ENCODE measurements at regions not wholly inside any gene's neighbourhood (a gene's known extent, or its start where the extent isn't known, plus 50 kb on each side); places are given as distances from the start of the nearest gene placed in this dataset.
"Not testable (repeated sequence)": the region's sequence is repeated elsewhere in the genome, so short reads cannot be mapped to it uniquely, and the experiment has no call there.

DNA sequence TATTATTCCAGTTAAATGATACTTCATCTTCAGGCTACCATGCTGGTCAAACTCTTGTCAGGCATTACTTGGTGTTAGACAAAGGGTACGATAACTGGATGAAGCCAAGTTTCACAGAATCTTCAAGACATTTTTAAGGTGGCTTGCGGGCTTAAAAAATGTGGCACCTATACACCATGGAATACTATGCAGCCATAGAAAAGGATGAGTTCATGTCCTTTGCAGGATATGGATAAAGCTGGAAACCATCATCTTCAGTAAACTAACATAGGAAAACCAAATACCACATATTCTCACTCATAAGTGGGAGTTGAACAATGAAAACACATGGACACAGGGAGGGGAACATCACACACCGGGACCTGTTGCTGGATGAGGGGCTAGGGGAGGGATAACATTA lies 331.2 kb upstream of the RUNX1 start:
- not testable (repeated sequence) for DNase-seq

DNA sequence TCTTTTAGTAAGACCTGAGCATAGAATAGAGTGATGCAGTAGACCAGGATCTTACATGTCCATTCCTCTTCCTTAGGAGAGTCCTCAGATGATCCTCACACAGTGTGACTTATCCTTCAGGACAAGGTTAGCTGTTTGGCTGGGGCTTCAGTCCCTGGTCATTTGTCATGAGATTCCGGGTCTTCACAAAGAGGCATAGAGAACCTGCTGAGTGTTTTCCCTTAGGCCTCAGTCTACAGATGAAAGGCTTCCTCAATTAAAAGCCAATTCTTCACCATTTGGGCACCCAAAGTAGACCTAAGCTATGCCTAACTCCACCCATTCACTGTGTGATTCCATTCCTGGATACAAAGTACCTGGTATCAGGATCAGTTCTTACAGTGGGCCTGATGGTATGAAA lies 329.8 kb upstream of the RUNX1 start:
- DNase-seq, result no peak

DNA sequence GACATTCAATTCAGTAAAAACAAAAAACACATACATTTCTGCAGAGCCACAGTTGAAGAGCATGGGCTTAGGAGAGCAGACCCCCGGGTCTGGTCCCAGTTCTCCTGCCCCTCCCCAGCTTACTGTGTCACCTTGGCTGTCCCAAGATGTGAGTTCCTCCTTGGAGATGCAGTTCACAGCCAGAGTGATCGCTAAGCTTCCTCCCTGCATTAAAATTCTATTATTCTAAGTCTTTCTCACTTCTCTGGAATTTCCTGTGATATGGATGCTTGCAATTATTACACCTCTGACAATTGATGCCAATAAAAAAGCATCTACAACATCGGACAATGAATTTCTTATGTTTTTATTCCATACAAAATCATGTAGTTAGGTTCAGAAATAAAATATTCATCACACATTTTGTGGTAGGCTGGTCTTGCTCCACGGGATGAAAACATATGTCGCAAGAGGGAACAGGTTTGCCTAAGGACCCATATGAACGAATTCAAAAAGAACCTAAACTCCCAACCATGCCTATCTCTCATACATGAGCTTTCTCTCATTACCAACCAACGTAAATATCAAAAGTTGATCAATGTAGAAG lies 328.5 kb upstream of the RUNX1 start:
- DNase-seq, result no peak

DNA sequence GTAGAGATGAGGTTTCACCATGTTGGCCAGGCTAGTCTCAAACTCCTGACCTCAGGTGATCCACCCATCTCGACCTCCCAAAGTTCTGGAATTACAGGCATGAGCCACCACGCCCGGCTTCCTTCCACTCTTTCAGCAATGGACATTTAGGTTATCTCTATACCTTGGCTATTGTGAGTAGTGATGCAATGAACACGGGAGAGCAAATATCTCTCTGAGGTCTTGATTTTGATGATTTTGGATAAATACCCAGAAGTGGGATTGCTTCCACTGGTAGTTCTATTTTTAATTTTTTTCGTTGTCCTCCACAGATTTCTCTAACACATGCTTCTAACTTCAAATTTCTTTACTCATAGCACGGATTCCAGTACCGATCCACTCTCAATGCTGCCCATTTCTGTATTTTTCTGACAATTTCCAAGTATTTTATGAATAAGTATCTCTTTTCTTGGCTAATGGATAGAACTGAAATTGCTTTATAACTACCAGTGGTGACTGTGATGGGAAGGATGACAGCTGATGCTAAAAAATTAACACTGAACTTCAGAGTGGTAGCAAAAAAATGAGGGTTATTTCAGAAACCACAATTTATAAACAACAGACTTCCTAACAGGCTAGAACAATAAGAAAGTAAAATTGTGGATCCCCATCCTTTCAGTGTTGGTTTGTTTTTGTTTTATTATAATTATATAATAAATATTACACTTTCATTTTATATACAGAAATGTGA lies 327.5 kb upstream of the RUNX1 start:
- DNase-seq, result no peak

DNA sequence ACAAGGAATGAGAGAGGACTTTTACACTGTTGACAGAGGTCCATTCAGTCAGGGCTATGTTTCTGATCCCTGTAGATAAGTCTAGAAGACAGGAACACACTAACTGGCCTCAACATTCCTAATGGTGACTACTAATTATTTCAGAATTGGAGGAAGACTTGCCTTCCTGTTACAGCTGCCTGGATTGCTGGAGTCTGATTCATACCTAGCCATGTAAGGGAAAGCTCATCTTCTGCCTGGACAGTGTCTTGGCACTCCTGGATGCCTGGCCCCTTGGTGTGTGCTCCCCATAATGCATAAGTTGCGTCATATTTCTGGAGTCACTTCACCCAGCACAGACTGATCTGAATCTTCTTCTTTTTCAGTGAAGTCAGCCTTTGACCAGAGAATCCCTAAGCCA lies 326.0 kb upstream of the RUNX1 start:
- no peak for DNase-seq

DNA sequence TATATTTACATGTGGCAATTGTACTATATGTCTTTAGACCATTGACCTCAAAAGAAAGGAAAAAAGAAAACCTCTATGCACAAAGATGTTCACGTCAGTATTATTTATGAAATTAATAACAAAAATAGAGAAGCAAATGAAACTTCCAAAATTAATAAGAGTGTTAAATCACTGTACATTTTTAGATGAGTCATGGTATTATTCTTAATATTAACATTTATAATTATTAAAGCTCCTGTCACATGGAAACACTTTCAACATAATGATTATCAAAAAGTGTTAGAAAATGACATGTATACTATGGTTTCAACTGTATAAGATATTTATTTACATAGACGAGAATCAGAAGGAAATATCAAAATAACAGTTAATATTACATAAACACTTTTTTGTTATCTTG lies 324.9 kb upstream of the RUNX1 start:
- no peak for DNase-seq

DNA sequence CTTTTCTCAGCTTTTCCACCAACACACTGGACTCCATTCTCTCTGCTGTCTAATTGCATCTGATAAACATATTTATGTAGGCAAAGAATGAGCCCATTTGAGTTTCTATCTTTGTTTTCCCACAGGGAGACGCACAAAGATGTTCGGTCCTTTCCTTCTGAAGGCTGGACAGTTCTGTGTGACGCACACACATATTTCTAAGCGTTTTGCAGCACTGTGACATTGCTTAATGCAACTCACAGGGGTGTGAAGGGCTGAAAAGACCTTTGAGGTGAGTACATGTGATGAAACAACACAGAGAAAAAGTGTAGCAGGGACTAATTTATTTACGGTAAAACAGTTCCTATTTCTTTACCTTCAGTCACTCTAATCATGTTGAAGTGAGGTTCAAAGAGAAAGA lies 323.1 kb upstream of the RUNX1 start:
- DNase-seq, result no peak

DNA sequence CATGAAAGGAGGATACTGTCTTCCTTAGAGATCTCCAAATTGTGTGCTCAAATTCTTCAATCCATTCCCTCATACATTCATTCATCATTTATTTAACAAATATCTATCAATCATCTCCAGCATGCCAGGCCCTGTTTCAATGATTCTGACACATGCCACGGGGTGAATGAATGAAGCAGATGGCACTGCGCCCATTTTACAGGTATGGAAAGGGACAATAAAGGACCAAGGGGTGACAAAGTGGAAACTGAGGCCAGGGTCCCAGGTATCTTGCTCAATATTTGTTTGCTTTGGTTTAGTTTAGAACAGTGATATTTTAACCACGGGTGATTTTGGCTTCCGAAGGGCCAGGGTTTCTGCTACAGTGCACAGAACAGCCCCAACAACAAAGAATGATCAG lies 321.6 kb upstream of the RUNX1 start:
- DNase-seq, result no peak

DNA sequence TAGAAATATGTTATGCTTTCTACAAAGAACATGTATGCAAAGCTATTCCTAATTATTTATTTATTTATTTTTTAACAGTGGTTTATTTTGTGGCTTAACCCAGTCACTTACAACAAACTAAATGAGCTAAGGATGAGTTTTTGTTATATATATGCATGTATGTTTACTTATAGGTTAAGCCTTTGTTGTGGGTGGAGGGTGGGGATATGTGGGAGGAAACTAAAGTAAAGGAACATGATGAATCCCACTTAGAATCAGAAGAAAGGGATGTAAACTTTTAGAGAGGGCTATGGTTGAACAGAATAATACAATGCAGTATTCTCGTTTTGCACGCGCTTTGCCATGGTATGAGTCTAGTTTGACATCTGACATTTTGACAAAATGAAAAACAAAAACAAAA lies 321.0 kb upstream of the RUNX1 start:
- no peak for DNase-seq

DNA sequence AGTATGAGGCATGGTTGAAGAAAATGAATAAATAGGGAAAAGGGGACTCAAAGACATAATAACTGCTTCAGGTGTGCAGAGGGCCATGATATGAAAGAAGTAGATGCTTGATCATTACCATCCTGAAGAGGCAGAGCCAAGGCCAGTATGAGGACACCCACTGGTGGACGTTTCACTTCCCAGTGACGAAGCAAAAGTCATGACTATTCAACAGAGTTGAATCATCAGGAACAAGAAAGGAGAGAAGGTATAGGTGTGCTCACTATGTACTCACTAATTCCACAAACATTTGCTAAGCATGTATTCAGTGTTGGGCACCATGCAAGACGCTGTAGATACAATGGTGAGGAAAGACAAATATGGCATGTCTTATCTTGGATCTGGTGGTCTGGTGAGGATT lies 319.2 kb upstream of the RUNX1 start:
- no peak for DNase-seq

DNA sequence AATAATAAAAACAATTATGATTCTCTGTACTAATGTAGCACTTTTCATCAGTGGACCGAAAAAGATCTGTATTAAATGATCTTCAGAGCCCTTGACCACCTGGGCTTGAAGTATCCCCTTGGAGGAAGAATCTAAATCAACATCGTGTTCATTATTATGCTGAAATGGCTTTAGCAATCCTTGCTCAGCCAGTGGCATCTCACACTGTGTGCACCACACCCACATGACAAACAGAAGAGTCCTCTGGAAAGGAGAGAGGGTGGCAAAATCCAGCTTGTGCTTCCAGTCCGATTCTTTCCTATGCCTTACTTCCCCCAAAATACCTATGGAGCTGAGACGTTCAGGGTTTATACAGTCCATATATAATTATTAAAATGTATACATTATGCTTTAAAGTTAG lies 318.5 kb upstream of the RUNX1 start:
- DNase-seq, result peak; percentile 90

DNA sequence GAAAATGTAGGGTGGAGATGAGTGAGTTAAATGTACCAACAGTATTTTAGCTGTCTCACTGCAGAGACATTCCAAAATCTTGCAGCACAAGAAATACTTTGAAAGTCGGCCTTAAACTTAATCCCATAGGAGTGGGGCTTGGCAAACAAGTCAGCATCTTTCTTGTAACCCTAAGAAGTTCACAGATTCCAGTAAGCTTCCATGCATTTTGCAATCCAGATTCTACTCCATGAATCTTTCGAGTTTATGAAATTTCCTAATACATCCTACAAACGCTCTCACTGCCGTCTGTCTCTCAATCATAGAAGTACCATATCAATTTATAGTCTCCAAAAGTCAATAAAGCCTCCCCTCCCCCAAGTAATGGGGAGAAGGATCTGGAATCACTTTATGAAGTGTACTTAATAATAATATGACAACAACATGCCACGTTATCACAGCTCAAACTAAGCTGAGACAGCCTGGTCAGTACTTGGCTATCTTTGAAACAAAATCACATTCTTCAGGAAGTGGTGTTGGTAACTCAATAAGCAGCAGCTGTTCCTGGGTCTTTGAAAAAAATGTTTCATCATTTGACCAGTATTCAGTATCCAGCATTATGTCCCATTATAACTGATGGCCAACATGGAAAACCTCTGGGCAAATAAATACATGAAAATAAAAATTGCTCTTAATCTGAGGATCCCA lies 317.4 kb upstream of the RUNX1 start:
- no peak for DNase-seq

DNA sequence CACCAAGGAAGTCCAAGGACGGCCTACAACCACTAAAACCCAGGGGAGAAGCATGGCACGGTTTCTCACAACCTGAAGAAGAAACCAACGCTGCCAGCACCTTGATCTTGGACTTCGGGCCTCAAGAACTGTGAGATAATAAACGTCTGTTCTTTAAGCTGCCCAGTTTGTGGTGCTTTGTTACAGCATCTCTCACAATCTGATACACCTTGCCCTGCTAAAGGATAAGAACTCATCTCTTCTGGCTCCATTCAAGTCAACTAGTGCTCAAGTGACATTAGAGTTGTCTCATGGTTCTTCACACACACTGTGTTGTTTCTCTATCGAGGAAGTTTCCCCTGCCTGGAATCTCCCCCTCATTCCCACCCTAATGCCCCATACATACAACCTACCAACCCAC lies 314.4 kb upstream of the RUNX1 start:
- DNase-seq, result no peak

DNA sequence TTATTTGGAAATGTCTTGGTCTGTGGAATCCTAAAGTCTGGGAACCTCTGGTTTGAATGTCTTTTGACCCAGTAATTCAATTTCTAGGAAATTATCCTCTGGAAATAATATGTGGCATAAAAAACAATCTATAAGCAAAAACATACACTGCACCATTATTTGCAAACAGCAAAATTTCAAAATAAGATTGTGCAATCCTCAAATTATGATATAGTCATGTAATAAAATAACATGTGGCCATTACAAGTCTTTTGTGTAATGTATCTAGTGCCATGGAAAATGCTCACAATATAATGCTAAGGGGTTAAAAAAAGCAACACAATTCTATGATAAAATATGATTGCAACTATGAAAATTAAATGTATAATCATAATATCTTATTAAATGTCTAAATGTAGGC lies 312.9 kb upstream of the RUNX1 start:
- DNase-seq, result no peak

DNA sequence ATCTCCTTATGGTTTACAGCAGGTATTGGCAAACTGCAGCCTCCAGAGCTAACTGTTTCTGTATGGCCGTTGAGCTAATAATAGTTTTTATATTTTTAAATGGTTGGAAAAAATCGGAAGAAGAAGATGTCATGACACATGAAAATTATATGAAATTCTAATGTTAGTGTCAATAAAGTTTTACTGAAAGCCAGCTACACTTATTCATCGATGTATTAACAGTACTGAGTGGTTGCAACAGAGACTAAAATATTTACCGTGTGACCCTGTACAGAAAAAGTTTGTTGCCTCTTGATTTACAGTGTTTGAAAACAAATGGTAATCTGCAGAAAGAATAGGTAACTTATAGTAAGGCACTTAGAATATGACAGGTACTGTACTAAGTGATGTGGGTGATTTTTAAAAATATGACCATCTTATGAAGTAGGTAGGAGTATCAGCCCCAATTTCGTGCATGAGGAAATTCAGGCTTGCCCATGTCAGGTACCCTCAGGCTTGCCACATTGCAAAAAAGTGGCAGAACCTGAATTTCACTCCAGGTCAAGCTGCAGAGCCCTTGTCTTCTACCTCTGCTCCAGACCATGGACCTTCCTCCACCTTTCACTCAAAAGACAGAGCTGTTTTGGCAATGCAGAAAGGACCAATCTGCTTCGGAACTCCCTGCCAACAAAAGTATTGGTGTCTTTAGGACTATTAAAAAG lies 311.9 kb upstream of the RUNX1 start:
- no peak for DNase-seq

DNA sequence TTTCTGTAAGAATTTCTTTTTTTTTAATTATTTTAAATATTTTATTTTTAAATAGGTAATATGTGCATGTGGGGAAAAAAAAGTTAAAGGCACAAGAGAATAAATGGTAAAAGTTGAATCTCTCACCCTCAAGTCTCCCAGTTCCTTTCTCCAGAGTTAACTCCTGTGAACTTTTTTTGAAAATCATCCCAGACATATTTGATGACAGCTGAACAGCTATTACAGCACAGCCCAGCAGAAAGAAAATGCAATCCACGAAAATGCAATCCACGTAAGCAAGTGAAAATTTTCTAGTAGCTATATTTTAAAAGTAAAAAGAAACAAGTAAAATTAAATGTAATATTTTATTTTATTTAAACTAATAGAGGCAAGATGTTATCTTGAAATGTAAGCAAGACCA lies 310.0 kb upstream of the RUNX1 start:
- DNase-seq, result no peak

DNA sequence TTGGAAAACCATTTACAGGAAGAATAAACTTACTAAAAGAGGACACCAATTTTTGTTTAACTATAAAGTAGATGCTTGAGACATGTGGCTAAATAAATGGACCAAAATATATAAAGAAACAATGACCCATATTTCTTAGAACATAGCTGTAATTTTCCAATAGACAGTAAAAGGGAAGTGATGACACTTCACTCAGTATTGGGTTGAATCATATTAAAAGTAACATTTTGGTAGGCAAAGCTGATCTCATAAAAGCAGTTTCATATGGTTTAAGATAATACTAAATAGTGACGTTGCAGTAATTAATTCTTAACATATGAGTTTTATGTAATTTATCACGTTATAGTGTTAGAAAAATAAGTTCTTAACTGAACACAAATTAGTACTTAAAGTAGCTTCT lies 308.9 kb upstream of the RUNX1 start:
- no peak for DNase-seq

DNA sequence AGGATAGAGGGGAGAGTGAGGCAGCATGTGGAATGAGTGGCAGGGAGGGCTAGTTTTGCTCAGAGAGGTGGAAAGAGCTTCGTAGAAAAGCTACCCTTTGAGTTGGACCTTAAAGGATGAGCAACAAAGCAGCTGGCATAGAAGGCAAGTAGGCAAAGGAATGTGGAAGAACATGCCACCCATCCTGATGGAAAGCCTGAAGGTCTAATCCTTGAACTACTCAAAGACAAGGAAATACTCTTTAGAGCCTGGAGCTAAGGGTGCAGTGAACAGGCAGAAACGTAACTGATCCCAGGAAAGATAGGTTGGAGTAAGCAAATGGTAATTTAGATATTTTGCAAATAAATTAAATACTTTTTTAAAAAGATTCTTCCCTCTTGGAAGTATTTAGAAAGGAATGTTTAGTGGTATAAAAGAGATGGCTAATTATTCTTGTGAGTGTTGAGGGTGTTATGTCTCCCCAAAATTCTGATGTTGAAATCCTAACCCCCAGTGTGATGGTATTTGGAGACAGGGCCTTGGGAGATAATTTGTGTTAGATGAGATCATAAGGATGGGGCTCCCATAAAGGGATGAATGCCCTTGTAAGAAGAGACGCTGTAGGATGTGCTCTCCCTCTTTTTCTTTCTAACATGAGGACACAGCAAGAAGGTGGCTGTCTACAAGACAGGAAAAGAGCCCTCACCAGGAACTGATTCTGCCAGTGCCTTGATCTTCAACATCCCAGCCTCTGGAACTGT lies 308.1 kb upstream of the RUNX1 start:
- DNase-seq, result no peak

DNA sequence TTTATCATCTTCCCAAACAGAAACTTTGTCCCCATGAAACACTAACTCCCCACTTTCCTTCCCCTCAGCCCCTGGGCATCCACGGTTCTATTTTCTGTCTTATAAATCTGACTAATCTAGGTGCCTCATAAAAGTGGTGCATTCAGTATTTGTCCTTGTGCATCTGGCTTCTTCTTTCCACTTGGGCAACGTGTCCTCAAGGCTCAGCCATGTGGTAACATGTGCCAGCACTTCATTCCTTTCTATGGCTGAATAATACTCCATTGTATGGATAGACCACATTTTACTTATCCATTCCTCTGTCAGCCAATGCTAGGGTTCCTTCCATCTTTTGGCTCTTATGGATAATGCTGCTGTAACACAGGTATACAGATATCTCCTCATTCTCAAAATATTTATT lies 305.0 kb upstream of the RUNX1 start:
- DNase-seq, result no peak

DNA sequence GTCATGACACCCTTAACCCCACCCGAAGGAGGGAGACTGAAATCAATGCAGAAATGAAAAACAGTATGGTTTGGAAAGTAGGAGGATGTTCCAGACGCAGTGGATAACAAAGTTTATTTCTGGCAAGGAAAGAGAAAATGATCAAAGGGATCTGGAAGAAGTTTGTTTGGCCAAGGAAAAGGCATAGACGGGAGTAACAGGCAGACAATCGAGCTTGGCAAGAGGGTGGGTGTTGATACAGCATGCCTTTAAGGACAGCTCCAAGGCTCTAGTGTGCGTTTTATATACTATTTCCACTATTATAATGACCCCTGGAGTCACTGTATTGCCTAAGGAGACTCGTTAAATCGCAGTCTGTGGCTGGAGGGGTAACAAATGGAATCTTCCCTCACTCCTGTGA lies 303.7 kb upstream of the RUNX1 start:
- no peak for DNase-seq

DNA sequence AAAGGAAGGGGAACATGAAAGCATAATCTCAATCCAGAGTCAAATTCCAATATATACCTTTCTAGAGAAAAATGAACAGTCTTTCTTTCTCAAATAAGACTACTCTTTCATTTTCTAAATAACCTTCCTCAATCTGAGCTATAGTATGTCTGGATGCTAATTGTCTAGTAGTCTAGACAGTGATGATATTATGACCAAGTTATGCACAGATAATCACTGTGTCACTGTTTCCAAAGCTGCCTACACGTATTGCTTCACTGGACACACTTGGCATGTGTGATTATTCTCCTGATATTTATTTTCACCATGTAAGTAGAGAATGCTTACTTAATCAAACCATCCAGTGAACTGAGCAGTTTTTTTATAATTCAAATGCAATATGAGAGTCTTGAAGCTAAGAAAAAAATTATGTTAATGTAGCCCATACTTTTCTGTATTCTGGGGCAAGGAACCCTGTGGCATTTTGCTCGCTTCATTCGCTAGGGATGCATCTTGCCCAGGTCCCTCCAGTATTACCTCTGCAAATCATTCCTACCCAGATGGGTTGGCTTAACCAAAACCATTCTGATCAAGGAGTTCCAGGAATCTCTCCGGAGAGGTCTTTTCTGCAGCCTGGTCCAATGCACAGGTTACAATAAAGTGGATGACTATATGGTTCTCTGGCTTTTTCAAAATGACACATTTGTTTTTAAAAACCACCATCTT lies 303.1 kb upstream of the RUNX1 start:
- no peak for DNase-seq

DNA sequence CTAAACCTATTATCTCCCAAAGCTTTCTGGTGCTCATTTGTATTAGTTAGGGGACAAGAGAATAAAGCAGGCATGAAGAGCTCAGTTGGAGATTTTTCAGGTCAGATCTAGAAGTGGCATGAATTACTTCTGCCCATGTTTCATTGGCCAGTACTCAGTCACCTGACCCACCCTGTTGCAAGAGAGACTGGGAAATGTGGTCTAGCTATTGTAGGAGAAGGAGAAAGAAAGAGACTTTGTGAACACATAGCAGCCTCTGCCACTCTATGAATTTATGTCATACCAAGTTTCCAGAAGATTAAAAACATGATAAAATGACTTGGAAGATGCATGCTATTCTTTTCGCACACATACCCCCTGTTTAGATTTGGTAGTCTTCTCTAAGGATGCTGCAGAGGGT lies 302.3 kb upstream of the RUNX1 start:
- no peak for DNase-seq

DNA sequence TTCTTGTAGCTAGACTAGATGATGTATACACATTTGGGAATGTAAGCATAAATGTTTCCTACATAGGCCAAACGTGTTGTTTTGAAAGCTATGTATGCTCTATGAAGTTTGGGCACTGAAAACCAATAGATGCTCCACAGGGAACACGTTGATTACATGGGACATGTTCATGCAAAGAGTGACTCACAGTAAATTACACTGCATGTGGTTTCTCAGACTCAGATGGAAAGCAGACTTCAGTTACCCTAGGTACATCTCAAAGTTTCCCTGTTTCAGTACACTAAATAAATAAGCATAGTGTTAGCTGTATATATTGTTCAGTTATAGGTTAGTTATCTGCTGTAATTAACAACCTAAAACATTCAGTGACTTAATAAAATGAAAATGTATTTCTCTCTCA lies 301.9 kb upstream of the RUNX1 start:
- DNase-seq, result no peak
